ENCODE measurements at regions not wholly inside any gene's neighbourhood (a gene's known extent, or its start where the extent isn't known, plus 50 kb on each side); places are given as distances from the start of the nearest gene placed in this dataset.

GRCh38 chr21:22691658-22692057 lies 1693.4 kb downstream of the NCAM2 start:
- intact Hi-C loops (cut with micrococcal nuclease): no loop called here
- Mint-ChIP-seq H3K36me3 (ENCODE audit: low read depth) (no peaks in the 10 kb centered on the region), H3K4me1 (ENCODE audit: low read depth) (no peaks in the 10 kb centered on the region), H3K27me3 (ENCODE audit: low read depth) (no peaks in the 10 kb centered on the region), H3K9me3 (peaks cover 46% of the 10 kb centered on the region), H3K27ac (no peak overlapping the region), H3K4me3 (ENCODE audit: low read depth) (no peak overlapping the region)
- no peak for DNase-seq (ENCODE audit: low spot score)

- Mint-ChIP-seq H3K36me3 (ENCODE audit: low read depth) (no peaks in the 10 kb centered on the region), H3K27me3 (ENCODE audit: low read depth) (no peaks in the 10 kb centered on the region), H3K27ac (no peak overlapping the region), H3K9me3 (peaks cover 2% of the 10 kb centered on the region), H3K4me1 (ENCODE audit: low read depth) (no peaks in the 10 kb centered on the region), H3K4me3 (ENCODE audit: low read depth) (no peak overlapping the region)
- intact Hi-C loops (cut with micrococcal nuclease): no loop called here
- no peak for DNase-seq (ENCODE audit: low spot score)
These were observed 1705.3 kb downstream of the NCAM2 start for GRCh38 chr21:22703521-22703920.

GRCh38 chr21:22710721-22711120 lies 1712.5 kb downstream of the NCAM2 start:
- intact Hi-C loops (cut with micrococcal nuclease): no loop called here
- peaks cover 1% of the 10 kb centered on the region for H3K9me3 Mint-ChIP-seq
- no peaks in the 10 kb centered on the region for H3K27me3 Mint-ChIP-seq (ENCODE audit: low read depth)
- H3K36me3 Mint-ChIP-seq (ENCODE audit: low read depth): no peaks in the 10 kb centered on the region
- DNase-seq (ENCODE audit: low spot score): no peak
- H3K4me1 Mint-ChIP-seq (ENCODE audit: low read depth): no peaks in the 10 kb centered on the region
- no peak overlapping the region for H3K4me3 Mint-ChIP-seq (ENCODE audit: low read depth)
- H3K27ac Mint-ChIP-seq: no peak overlapping the region

DNA sequence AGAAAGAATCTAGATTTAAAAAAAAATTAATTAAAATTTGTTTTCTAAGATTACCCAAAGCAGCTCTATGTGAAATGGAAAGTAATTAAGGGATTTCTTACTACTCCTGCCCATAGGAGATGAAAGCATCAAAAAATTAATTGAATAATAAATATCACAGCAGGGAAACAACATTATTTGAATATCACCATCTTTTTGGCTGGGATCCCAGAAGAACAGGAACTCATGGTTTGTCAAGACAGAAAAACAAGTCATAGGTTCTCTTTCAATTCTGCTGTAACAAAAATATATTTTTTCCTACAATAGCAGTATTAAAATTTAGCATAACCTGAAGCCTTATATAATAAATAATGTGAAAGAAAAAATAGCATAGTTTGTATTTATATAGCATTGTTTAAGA lies 1713.4 kb downstream of the NCAM2 start:
- H3K36me3 Mint-ChIP-seq (ENCODE audit: low read depth): no peaks in the 10 kb centered on the region
- H3K4me3 Mint-ChIP-seq (ENCODE audit: low read depth): no peak overlapping the region
- H3K27me3 Mint-ChIP-seq (ENCODE audit: low read depth): no peaks in the 10 kb centered on the region
- H3K4me1 Mint-ChIP-seq (ENCODE audit: low read depth): no peaks in the 10 kb centered on the region
- H3K27ac Mint-ChIP-seq: no peak overlapping the region
- H3K9me3 Mint-ChIP-seq: peaks cover 8% of the 10 kb centered on the region
- intact Hi-C loops (cut with micrococcal nuclease): no loop called here
- no peak for DNase-seq (ENCODE audit: low spot score)

DNA sequence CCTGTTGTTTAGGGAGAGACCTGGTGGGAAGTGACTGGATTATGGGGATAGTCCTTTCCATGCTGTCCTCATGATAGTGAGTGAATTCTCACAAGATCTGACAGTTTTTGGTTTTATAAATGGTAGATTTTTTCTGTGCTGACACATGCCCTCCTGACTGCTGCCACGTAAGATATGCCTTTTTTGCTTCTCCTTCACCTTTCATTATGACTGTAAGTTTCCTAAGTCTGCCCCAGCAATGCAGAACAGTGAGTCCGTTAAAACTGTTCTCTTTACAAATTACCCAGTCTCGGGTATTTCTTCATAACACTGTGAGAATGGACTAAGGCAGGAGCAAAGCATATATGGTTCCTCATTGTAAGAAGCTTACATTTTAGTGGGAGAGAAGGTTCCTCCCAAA lies 1727.2 kb downstream of the NCAM2 start:
- Mint-ChIP-seq H3K27me3 (ENCODE audit: low read depth) (no peaks in the 10 kb centered on the region), H3K4me3 (ENCODE audit: low read depth) (no peak overlapping the region), H3K36me3 (ENCODE audit: low read depth) (no peaks in the 10 kb centered on the region), H3K4me1 (ENCODE audit: low read depth) (no peaks in the 10 kb centered on the region), H3K9me3 (peaks cover 28% of the 10 kb centered on the region), H3K27ac (no peak overlapping the region)
- no peak for DNase-seq (ENCODE audit: low spot score)
- intact Hi-C loops (cut with micrococcal nuclease): no loop called here

DNA sequence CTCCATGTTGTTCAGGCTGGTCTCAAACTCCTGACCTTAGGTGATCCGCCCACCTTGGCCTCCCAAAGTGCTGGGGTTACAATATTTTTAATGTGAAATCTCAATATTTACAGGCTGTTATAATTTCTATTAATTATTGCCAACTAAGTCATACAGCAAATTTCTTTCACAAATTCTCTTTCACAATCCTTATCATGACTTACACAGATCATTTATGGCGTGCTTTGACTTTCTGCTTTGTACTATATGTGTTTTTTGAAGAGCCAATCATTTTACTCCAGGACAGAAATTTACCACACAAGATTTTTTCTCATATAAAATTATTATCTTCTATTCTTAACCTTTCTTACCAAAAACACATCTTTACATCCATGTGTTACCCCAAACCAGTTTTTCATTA lies 1729.9 kb downstream of the NCAM2 start:
- no peaks in the 10 kb centered on the region for H3K36me3 Mint-ChIP-seq (ENCODE audit: low read depth)
- DNase-seq (ENCODE audit: low spot score): no peak
- no peaks in the 10 kb centered on the region for H3K4me1 Mint-ChIP-seq (ENCODE audit: low read depth)
- no peaks in the 10 kb centered on the region for H3K27me3 Mint-ChIP-seq (ENCODE audit: low read depth)
- H3K4me3 Mint-ChIP-seq (ENCODE audit: low read depth): no peak overlapping the region
- intact Hi-C loops (cut with micrococcal nuclease): no loop called here
- peaks cover 33% of the 10 kb centered on the region for H3K9me3 Mint-ChIP-seq
- no peak overlapping the region for H3K27ac Mint-ChIP-seq

DNA sequence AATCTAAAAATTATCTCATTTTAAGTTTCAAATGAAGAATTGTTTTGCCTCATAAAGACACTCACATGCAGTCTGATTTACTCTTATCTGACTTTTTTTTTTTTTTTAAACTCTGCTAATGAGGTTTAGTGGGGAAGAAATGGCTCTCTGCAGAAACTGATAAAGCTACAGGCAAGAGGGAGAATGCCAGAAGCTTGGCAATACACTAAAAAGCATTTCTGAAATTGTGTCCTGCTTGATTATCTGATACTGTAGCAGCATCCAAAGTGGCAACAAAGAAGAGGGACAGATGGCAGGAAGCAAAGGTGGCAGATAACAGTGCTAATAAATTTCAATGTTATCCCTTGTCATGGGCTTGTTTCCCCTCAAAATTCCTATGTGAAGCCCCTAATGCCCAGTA lies 1744.9 kb downstream of the NCAM2 start:
- H3K4me3 Mint-ChIP-seq (ENCODE audit: low read depth): no peak overlapping the region
- H3K27ac Mint-ChIP-seq: no peak overlapping the region
- intact Hi-C loops (cut with micrococcal nuclease): no loop called here

GRCh38 chr21:22754746-22755145 lies 1756.5 kb downstream of the NCAM2 start:
- Mint-ChIP-seq H3K27ac (no peak overlapping the region), H3K9me3 (no peaks in the 10 kb centered on the region), H3K27me3 (ENCODE audit: low read depth) (no peaks in the 10 kb centered on the region), H3K4me1 (ENCODE audit: low read depth) (no peaks in the 10 kb centered on the region), H3K36me3 (ENCODE audit: low read depth) (no peaks in the 10 kb centered on the region), H3K4me3 (ENCODE audit: low read depth) (no peak overlapping the region)
- intact Hi-C loops (cut with micrococcal nuclease): no loop called here
- no peak for DNase-seq (ENCODE audit: low spot score)

More for the DNA sequence above, 1744.9 kb downstream of the NCAM2 start:
- no peaks in the 10 kb centered on the region for H3K27me3 Mint-ChIP-seq (ENCODE audit: low read depth)
- DNase-seq (ENCODE audit: low spot score): no peak
- H3K36me3 Mint-ChIP-seq (ENCODE audit: low read depth): no peaks in the 10 kb centered on the region
- H3K9me3 Mint-ChIP-seq: no peaks in the 10 kb centered on the region
- H3K4me1 Mint-ChIP-seq (ENCODE audit: low read depth): no peaks in the 10 kb centered on the region

GRCh38 chr21:22758478-22758877 lies 1760.3 kb downstream of the NCAM2 start:
- H3K9me3 Mint-ChIP-seq: peaks cover 6% of the 10 kb centered on the region
- no peaks in the 10 kb centered on the region for H3K27me3 Mint-ChIP-seq (ENCODE audit: low read depth)
- H3K27ac Mint-ChIP-seq: no peak overlapping the region
- no peak for DNase-seq (ENCODE audit: low spot score)
- H3K4me3 Mint-ChIP-seq (ENCODE audit: low read depth): no peak overlapping the region
- H3K36me3 Mint-ChIP-seq (ENCODE audit: low read depth): no peaks in the 10 kb centered on the region
- H3K4me1 Mint-ChIP-seq (ENCODE audit: low read depth): no peaks in the 10 kb centered on the region
- intact Hi-C loops (cut with micrococcal nuclease): no loop called here

GRCh38 chr21:22762463-22762862 lies 1764.3 kb downstream of the NCAM2 start:
- H3K4me1 Mint-ChIP-seq (ENCODE audit: low read depth): no peaks in the 10 kb centered on the region
- no peak overlapping the region for H3K4me3 Mint-ChIP-seq (ENCODE audit: low read depth)

GRCh38 chr21:22763442-22763841 lies 1765.2 kb downstream of the NCAM2 start:
- H3K4me3 Mint-ChIP-seq (ENCODE audit: low read depth): no peak overlapping the region
- no peaks in the 10 kb centered on the region for H3K36me3 Mint-ChIP-seq (ENCODE audit: low read depth)
- no peaks in the 10 kb centered on the region for H3K4me1 Mint-ChIP-seq (ENCODE audit: low read depth)
- peaks cover 6% of the 10 kb centered on the region for H3K9me3 Mint-ChIP-seq
- no peaks in the 10 kb centered on the region for H3K27me3 Mint-ChIP-seq (ENCODE audit: low read depth)
- no peak overlapping the region for H3K27ac Mint-ChIP-seq
- DNase-seq (ENCODE audit: low spot score): no peak
- intact Hi-C loops (cut with micrococcal nuclease): no loop called here

More at GRCh38 chr21:22762463-22762862, 1764.3 kb downstream of the NCAM2 start:
- H3K9me3 Mint-ChIP-seq: peaks cover 6% of the 10 kb centered on the region
- no peak overlapping the region for H3K27ac Mint-ChIP-seq
- DNase-seq (ENCODE audit: low spot score): no peak
- intact Hi-C loops (cut with micrococcal nuclease): no loop called here
- no peaks in the 10 kb centered on the region for H3K36me3 Mint-ChIP-seq (ENCODE audit: low read depth)
- no peaks in the 10 kb centered on the region for H3K27me3 Mint-ChIP-seq (ENCODE audit: low read depth)

GRCh38 chr21:22764222-22764621 lies 1766.0 kb downstream of the NCAM2 start:
- peaks cover 6% of the 10 kb centered on the region for H3K9me3 Mint-ChIP-seq
- H3K27me3 Mint-ChIP-seq (ENCODE audit: low read depth): no peaks in the 10 kb centered on the region
- intact Hi-C loops (cut with micrococcal nuclease): no loop called here
- no peaks in the 10 kb centered on the region for H3K4me1 Mint-ChIP-seq (ENCODE audit: low read depth)
- no peak overlapping the region for H3K27ac Mint-ChIP-seq
- DNase-seq (ENCODE audit: low spot score): no peak
- no peak overlapping the region for H3K4me3 Mint-ChIP-seq (ENCODE audit: low read depth)
- no peaks in the 10 kb centered on the region for H3K36me3 Mint-ChIP-seq (ENCODE audit: low read depth)

DNA sequence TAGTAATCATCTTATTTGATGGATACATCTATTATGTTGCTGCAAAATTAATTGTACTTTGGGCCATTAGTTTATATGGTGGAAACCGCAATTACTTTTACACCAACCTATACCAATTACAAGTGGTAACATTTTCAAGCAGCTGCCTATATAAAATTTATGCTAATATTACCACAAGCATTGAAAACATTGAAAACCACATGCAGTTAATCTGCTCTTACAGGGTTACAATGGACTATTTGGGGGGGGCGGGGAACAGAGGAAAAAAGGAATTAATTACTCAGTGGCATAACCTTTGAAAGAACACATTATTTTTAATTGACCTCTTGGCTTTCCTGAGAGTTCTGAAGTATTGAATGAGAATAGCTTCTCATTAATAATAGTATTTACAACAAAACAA lies 1793.2 kb downstream of the NCAM2 start:
- intact Hi-C loops (cut with micrococcal nuclease): loop anchor here (10.0 kb wide), 1 partner anchor 1627 kb away; no protein-coding TSS in a partner anchor
- no peak overlapping the region for H3K27ac Mint-ChIP-seq
- no peaks in the 10 kb centered on the region for H3K36me3 Mint-ChIP-seq (ENCODE audit: low read depth)
- no peak overlapping the region for H3K4me3 Mint-ChIP-seq (ENCODE audit: low read depth)
- no peak for DNase-seq (ENCODE audit: low spot score)
- no peaks in the 10 kb centered on the region for H3K27me3 Mint-ChIP-seq (ENCODE audit: low read depth)
- H3K9me3 Mint-ChIP-seq: no peaks in the 10 kb centered on the region
- no peaks in the 10 kb centered on the region for H3K4me1 Mint-ChIP-seq (ENCODE audit: low read depth)

DNA sequence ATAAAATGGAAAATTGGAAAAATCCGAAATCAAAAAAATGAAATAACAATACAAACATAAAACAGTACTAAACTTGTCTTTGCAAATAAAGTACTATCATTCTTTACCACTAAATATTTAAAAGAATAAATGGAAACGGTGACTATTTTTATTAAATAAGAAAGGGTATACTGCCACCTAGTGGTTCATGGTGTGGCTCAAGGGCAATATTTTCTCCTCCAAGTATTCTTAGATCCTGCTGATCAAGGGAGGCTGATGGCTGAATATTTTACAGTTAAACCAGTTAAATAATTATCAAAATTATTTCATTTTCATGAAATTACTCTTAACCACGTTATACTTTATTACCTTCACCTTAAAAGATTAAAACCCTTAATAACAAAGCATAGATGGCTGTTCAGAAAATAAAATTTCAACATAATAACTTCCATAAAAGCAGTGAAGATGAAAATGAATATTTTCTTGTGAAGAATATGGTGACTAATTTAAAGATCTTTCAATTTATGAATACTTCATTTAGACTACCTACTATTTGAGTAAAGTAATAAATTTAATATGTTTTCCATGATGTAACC lies 1793.9 kb downstream of the NCAM2 start:
- H3K4me1 Mint-ChIP-seq (ENCODE audit: low read depth): no peaks in the 10 kb centered on the region
- H3K4me3 Mint-ChIP-seq (ENCODE audit: low read depth): no peak overlapping the region
- no peak for DNase-seq (ENCODE audit: low spot score)
- no peaks in the 10 kb centered on the region for H3K27me3 Mint-ChIP-seq (ENCODE audit: low read depth)
- no peaks in the 10 kb centered on the region for H3K36me3 Mint-ChIP-seq (ENCODE audit: low read depth)
- no peaks in the 10 kb centered on the region for H3K9me3 Mint-ChIP-seq
- H3K27ac Mint-ChIP-seq: no peak overlapping the region
- intact Hi-C loops (cut with micrococcal nuclease): loop anchor here (2.0 to 10.0 kb wide), 2 partner anchors 1627 to 1793 kb away; partner anchors contain the start of gene NCAM2
